IPS DF 4.7 (cell line): ENCODE measurements at regions not wholly inside any gene's neighbourhood (a gene's known extent, or its start where the extent isn't known, plus 50 kb on each side); places are given as distances from the start of the nearest gene placed in this dataset.
A peak's percentile ranks its signal among the peaks of the same experiment; 100 is the strongest.

Experiments
- DNase-seq: peaks from one replicate; pipeline ENCODE4 v3.0.0-alpha.2; 2013; ENCODE audit warnings: low spot score; ENCODE audit errors: extremely low read depth

DNA sequence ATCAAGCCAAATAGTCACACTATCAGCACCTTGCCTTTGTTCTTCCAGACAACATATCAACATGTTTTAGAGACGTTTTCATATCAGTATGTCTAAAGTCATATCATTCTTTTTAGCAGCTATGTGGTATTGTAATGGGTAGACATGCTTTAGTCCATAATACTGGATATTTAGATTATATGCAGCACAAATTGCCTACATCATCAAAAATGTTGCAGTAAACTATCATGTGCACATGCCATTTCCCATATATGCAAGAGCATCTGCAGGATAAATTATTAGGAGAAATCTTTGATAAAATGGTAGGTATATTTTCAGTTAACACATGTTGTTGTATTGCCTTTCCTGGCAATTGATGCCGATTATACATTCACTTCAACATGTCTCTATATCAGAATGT, 636.5 kb downstream of the XIRP2 start:
- DNase-seq = no peak

GRCh38 chr2:167510071-167510759, 621.9 kb downstream of the XIRP2 start:
- no peak for DNase-seq

DNA sequence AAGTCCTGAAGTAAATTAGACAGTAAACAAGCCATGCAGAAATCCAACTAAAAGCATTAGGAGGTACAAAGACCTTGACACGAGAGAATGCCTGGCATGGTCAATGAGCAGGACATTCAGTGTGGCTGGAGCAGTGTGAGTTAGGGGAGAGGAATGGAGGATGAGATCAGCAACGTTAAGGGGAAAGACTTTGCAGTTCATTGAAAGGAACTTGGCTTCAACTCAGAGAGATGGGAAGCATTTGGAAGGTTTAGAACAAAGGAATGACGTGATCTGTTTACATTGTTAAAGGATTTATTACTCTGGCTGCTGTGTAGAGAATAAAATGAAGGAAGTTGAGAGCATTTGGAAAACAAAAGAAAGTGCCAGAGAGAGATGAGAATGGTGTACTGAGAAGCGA, 621.3 kb downstream of the XIRP2 start:
- DNase-seq = peak; percentile 38

DNA sequence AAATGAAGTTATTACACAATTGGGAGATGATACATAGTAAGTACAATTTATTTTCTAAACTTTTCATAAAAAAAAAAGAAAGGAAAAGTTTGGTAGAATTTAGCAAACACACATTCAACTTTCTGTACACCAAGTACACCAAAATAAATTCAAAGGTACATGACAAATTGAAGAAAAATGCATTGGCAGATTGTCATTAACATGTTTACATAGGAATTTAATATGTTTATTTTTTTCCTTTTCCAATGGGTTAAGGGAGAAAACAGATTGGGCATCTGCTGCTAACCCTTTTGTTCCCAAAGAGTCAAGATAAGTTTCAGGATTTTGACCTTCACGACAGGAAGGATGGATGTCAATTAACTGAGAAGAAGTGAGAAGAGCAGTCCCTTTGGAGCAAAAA, 620.4 kb downstream of the XIRP2 start:
- DNase-seq = no peak

- DNase-seq = no peak
Measured at GRCh38 chr2:167506395-167506794, 618.1 kb downstream of the XIRP2 start.

GRCh38 chr2:167504695-167505094, 616.4 kb downstream of the XIRP2 start:
- no peak for DNase-seq

DNA sequence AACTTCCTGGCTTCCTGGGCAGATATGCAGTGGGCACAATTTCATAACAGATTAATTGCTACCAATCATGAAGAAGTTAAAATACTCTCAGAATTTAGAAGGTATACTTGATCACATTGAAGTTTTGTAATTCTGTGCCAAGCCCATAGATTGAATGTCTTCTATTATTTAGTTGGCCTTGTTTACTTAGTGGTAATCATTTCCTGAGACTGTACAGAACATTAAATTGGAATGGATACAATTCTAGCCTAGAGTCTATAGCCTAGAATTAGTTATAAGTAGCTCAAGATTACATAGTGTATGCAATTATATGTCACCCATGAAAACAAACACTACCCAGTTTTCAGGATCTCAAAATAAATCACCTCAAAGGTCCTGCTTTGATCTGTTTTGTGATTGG, 615.8 kb downstream of the XIRP2 start:
- DNase-seq = no peak

- no peak for DNase-seq
Measured at GRCh38 chr2:167501618-167502017, 613.3 kb downstream of the XIRP2 start.

GRCh38 chr2:167493862-167494261, 605.6 kb downstream of the XIRP2 start:
- DNase-seq = no peak

DNA sequence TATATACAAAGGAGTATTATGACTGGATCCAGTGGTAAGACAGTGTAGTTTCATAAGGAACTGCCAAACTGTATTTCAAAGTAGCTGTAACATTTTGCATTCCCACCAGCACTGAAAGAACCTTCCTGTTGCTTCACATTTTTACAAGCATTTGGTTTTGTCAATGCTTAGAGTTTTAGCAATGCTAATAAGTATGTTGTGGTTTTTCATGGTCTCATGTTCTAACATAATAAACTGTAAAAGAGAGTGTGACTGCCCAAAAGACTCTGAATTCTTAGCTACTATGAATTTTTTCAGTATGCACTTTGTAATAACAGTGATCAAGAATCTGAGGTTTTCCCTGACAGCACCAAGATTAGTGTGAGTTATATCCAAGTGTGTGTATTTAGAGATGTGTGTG, 604.2 kb downstream of the XIRP2 start:
- no peak for DNase-seq

DNA sequence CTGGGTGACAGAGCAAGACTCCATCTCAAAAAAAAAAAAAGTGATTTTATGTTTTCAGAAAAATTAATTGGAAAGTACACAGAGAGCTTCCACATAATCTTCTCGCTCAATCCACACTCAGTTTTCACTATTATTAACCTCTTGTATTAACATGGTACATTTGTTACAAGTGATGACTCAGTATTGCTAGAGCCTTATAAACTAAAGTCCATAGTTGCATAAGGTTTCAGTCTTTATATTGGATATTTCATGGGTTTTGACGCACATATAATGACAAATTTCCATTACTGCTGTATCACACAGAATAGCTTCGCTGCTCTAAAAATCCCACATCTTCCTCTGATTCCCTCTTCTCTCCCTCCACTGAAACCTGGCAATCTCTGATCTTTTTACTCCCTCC, 603.5 kb downstream of the XIRP2 start:
- no peak for DNase-seq

GRCh38 chr2:167490455-167490854, 602.2 kb downstream of the XIRP2 start:
- DNase-seq = no peak

DNA sequence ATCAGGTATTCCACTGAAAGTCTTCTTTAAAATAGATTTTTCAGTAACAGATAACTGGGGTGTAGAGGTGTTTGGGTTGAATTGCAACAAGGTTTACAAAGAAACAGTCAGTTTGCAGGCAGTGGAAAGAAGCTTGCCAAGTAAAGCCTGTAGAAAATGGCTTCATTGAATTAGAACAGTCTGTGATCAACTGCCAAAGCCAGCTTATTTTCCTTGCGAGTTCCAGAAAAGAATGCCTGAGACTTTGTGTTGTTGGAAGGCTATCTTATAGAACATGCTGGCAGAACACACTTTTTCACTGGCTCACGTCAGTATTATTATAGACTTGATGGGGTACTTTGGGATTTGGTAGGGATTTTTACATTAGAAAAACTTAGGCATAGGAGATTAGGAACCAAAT, 601.0 kb downstream of the XIRP2 start:
- DNase-seq = no peak

DNA sequence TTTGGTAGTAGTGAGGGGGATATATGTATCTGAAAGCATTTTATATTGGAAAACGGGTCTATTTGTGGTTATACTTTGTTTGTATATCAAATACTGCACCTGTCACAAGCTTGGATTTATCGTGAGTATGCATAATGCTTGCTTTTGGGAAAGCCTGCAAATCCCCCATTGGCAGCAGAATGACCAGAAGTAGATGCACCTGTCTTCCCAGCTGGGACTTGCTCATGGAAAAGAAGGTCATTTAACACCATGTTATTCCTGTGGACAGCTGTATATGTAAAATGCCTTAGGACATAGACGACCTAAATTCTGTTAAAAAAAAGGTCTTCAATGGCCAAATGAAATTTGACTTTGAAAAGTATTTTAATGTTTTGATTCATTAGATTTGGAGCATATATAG, 599.4 kb downstream of the XIRP2 start:
- DNase-seq = no peak

DNA sequence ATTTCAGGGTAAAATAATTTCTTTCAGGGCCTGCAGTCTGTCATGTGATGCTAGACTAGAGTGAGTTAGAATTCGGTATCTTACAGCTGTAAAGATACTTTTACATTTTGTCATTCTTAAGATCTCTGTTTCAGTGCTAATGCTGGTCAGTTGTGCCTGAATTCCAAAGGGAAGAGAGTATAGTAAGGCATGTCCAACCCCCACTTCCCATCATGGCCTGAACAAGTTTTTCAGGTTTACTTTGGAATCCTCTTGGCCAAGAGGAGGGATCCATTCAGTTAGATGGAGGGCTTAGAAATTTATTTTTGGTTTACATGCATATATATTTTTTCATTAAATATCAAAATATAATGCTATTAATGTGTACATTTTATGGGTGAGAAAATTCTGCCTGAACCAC, 596.6 kb downstream of the XIRP2 start:
- no peak for DNase-seq

DNA sequence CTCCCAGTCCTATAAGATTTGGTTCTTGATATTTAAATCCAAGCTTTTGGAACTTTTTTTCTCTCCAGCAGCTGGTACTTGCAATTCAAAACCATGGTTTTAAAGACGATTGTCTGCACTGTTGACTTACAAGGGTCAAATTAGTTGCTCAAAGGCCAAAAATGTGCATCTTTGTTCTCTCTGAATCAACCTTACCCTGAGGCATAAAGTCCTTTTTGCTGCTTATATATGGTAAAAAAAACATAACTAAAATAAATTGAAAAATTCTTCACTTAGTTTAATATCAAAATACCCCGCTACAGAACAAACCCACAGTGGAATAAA, 592.7 kb downstream of the XIRP2 start:
- no peak for DNase-seq

DNA sequence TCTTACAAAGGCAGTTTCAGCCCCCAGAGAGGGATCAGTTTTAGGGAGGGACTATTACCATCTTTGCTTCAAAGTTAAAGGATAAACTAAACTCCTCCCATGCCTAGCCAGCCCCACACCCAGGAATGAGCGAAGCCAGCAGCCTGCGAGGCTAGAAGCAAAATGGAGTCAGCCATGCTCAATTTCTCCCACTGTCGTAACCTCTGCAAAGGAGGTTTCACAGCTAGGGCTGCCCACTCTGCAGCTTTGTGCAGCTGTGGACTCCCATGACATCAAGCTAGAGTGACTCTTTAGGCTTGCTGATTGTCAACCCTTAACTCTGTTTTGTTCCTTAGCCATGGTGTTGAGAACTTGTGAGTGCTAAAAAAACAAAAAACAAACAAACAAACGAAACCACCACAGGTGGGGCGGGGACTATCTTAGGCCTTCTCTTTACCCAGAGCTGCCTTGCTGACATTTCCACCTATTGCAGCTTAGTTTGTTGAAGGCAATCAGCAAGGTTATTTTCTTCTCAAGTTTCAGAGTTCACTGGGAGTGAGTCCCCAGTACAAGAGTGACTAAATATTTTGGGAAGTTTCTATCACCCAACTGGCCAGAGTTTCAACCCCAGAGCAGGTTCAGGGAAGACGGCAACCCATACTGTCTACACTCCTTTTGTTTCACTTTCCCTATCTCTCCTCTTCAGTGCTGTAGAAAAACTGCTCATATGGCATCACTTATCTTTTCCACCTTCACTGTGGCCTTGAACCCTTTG, 592.1 kb downstream of the XIRP2 start:
- no peak for DNase-seq

- no peak for DNase-seq
Measured at GRCh38 chr2:167478196-167478595, 589.9 kb downstream of the XIRP2 start.

DNA sequence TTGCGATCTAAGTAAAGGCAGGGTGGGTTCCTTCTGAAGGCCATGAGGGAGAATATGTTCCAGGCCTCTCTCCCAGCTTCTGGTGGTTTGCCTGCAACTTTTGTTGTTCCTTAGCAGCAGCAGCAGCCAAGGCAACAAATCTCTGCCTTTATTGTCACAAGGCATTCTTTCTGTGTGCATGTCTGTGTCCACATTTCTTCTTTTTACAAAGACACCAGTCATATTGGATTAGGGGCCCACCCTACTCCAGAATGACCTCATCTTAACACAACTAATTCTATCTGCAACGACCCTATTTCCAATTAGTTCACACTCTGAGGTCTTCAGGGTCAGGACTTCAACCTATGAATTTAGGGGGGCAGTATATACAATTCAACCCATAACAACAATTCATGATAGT, 587.5 kb downstream of the XIRP2 start:
- no peak for DNase-seq

DNA sequence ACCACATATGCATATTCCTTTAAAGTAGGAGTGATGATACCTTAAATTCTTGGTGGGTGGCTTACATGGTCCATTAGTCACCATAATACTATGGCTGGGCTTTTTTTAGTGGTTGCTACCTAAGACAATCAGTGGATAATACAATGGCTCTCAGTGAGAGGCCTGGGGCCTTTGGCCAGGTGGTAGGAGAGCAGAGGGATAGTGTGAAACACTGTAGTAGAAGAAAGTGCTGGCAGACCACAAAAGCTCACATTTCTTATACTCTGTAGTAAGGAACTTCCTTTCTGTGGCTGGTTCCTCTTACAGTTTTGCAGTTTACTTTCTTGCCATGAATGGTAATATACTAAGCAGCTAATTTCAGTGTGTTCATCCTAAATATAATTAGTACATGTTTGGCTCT, 583.5 kb downstream of the XIRP2 start:
- DNase-seq = no peak

- no peak for DNase-seq
Measured at GRCh38 chr2:167471332-167471731, 583.1 kb downstream of the XIRP2 start.

DNA sequence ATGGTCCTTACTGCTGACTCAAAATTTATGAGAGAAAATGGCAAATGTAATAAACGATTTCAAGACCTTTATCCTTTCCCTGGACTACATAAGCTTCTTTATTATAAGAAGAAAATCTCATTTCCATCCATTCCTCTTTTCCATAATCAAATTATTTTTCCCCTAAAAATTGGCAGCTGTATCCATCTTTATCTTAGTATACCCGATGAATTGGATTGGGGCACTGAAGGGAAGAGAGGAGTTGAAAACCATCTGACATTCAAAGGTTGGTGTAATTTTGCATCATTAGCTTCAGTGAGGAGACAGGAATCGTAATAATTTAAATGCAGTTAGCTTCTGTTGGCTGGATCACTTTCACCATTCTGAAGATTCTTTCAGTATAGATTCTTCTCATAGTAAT, 574.1 kb downstream of the XIRP2 start:
- DNase-seq = no peak

- no peak for DNase-seq
Measured at GRCh38 chr2:167454036-167454435, 565.8 kb downstream of the XIRP2 start.
